Activated CD4-positive, alpha-beta T cell treated with anti-CD3 and anti-CD28 coated beads, Interleukin-10, Interleukin-2, amounts not matched to agents 100 ng/mL and 50 ng/mL, durations not matched to agents 16 hours and 8 hours (primary cell): ENCODE measurements at regions not wholly inside any gene's neighbourhood (a gene's known extent, or its start where the extent isn't known, plus 50 kb on each side); places are given as distances from the start of the nearest gene placed in this dataset.
"Not testable (repeated sequence)": the region's sequence is repeated elsewhere in the genome, so short reads cannot be mapped to it uniquely, and the experiment has no call there.

ENCODE experiments used
- DNase-seq: peaks from one replicate; pipeline ENCODE4 v3.0.0-alpha.2; 2020

GRCh38 chr20:41783423-41784208 is 165.4 kb upstream of the CHD6 start:
- no peak for DNase-seq

- DNase-seq, result no peak
These were observed 164.7 kb upstream of the CHD6 start for GRCh38 chr20:41782730-41783406.

GRCh38 chr20:41782255-41782654 is 164.1 kb upstream of the CHD6 start:
- DNase-seq, result no peak

- DNase-seq, result no peak
These were observed 158.2 kb upstream of the CHD6 start for GRCh38 chr20:41776421-41776820.

GRCh38 chr20:41774291-41774690 is 156.1 kb upstream of the CHD6 start:
- DNase-seq, result no peak

- DNase-seq, result no peak
These were observed 152.8 kb upstream of the CHD6 start for GRCh38 chr20:41770965-41771364.

GRCh38 chr20:41770427-41770826 is 152.2 kb upstream of the CHD6 start:
- DNase-seq, result no peak

- no peak for DNase-seq
These were observed 151.4 kb upstream of the CHD6 start for GRCh38 chr20:41769592-41770018.

GRCh38 chr20:41750137-41750536 is 132.0 kb upstream of the CHD6 start:
- no peak for DNase-seq

- DNase-seq, result no peak
These were observed 130.8 kb upstream of the CHD6 start for GRCh38 chr20:41748756-41749582.

- DNase-seq, result no peak
These were observed 129.9 kb upstream of the CHD6 start for GRCh38 chr20:41748051-41748450.

- no peak for DNase-seq
These were observed 129.0 kb upstream of the CHD6 start for GRCh38 chr20:41747226-41747625.

- no peak for DNase-seq
These were observed 128.5 kb upstream of the CHD6 start for GRCh38 chr20:41746635-41747034.

GRCh38 chr20:41738604-41739206 is 120.5 kb upstream of the CHD6 start:
- DNase-seq, result peak; percentile 57

- no peak for DNase-seq
These were observed 117.8 kb upstream of the CHD6 start for GRCh38 chr20:41735949-41736348.

GRCh38 chr20:41734506-41734945 is 116.3 kb upstream of the CHD6 start:
- peak; percentile 50 for DNase-seq

GRCh38 chr20:41733151-41733550 is 115.0 kb upstream of the CHD6 start:
- DNase-seq, result no peak

GRCh38 chr20:41731198-41731597 is 113.0 kb upstream of the CHD6 start:
- DNase-seq, result not testable (repeated sequence)

GRCh38 chr20:41727681-41728080 is 109.5 kb upstream of the CHD6 start:
- DNase-seq, result not testable (repeated sequence)

GRCh38 chr20:41726727-41727126 is 108.5 kb upstream of the CHD6 start:
- no peak for DNase-seq

GRCh38 chr20:41719151-41719550 is 101.0 kb upstream of the CHD6 start:
- no peak for DNase-seq

GRCh38 chr20:41717483-41717882 is 99.3 kb upstream of the CHD6 start:
- no peak for DNase-seq

GRCh38 chr20:41716911-41717310 is 98.7 kb upstream of the CHD6 start:
- DNase-seq, result no peak
